ENCODE measurements at regions not wholly inside any gene's neighbourhood (a gene's known extent, or its start where the extent isn't known, plus 50 kb on each side); places are given as distances from the start of the nearest gene placed in this dataset.

DNA sequence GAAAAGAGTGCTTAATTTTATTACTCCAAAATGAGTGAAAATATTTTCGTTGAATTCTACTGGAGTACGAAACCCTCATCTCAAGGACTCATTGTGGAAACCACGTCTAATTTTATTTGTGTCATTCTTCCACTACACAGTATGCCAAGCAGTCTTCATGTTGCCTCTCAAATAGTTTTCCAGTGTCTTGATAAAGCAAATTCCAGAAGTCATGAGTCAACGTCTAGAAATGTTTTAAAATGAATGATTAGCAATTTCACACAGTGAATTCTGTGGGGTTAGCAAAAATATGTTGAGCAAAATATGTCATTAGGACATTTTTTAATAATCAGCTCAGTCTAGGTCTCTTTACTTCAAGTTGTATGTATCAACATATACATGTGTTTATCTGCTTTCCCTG is 865.5 kb downstream of the DSC3 start:
- DNase-seq (ENCODE audit: low read depth in 2 of 2) = peak in 1 of 2 donors; percentile 89
- H3K9me3 ChIP-seq (ENCODE audit: control insufficient read depth, insufficient read depth, low read depth, low read length) = no peaks in the 10 kb centered on the region
- no peak overlapping the region for H3K9ac ChIP-seq (ENCODE audit: insufficient read depth, low read length)
- no peaks in the 10 kb centered on the region for H3K27me3 ChIP-seq (ENCODE audit: control insufficient read depth, insufficient read depth, low read length)
- H4K20me1 ChIP-seq (ENCODE audit: control insufficient read depth, extremely low read depth, insufficient read depth, low read length) = no peaks in the 10 kb centered on the region
- TF ChIP-seq EZH2 (IDR thresholded peaks at IDR 0.05; ENCODE audit: low read length, missing control alignments) = no peak
- TF ChIP-seq, protein P1, sequence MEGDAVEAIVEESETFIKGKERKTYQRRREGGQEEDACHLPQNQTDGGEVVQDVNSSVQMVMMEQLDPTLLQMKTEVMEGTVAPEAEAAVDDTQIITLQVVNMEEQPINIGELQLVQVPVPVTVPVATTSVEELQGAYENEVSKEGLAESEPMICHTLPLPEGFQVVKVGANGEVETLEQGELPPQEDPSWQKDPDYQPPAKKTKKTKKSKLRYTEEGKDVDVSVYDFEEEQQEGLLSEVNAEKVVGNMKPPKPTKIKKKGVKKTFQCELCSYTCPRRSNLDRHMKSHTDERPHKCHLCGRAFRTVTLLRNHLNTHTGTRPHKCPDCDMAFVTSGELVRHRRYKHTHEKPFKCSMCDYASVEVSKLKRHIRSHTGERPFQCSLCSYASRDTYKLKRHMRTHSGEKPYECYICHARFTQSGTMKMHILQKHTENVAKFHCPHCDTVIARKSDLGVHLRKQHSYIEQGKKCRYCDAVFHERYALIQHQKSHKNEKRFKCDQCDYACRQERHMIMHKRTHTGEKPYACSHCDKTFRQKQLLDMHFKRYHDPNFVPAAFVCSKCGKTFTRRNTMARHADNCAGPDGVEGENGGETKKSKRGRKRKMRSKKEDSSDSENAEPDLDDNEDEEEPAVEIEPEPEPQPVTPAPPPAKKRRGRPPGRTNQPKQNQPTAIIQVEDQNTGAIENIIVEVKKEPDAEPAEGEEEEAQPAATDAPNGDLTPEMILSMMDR (conservative IDR thresholded peaks at IDR 0.05 in 1 of 2, IDR thresholded peaks at IDR 0.05 in 1 of 2; ENCODE audit: low read depth in 1 of 2, low read length in 2 of 2) = no peak
- H3K27ac ChIP-seq (ENCODE audit: insufficient read depth, low read length) = no peak overlapping the region
- H3K4me2 ChIP-seq (ENCODE audit: extremely low read depth, insufficient read depth, low read length) = no peak overlapping the region
- no peaks in the 10 kb centered on the region for H3K79me2 ChIP-seq (ENCODE audit: control insufficient read depth, insufficient read depth, low read length)
- H3K4me3 ChIP-seq (replicated peaks in 1 of 4; ENCODE audit: control extremely low read depth in 1 of 4, insufficient read depth in 1 of 4, low read depth in 3 of 4, low read length in 4 of 4) = no peak overlapping the region
- no peaks in the 10 kb centered on the region for H3K36me3 ChIP-seq (ENCODE audit: control insufficient read depth, insufficient read depth, low read length)
- no peak overlapping the region for H2AFZ ChIP-seq (ENCODE audit: low read length)
- H3K4me1 ChIP-seq (ENCODE audit: control insufficient read depth, extremely low read depth, insufficient read depth, low read length) = no peaks in the 10 kb centered on the region

DNA sequence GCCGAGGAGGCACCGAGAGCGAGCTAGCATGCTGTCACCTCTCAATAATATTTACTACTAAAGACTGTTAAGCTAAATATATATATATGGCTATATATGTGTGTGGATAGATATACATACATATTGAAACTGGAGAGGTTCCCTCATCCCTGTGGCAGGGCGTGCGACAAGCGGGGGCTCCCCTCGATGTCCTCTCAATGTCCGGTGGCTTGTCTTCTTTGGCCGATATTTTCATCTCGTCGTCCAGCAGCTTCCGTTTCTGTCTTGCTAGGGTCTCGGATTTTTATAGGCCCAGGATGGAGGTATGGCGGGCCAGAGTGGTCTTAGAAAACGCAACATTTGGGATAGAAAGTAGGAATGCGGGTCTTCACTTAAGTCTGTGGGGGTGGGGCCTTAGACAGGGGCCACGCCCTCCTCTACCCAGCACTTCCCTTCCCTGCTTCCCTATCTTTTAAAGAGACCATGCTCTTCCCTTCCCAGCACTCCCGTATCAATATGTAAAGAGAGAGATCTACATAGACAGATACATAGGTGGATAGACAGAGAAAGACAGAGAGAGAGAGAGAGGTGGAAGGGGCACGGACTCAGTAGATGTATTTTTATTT is 866.8 kb downstream of the DSC3 start:
- Histone ChIP-seq H3K4me3 (replicated peaks in 1 of 4; ENCODE audit: control extremely low read depth in 1 of 4, insufficient read depth in 1 of 4, low read depth in 3 of 4, low read length in 4 of 4) (no peak overlapping the region), H3K4me1 (ENCODE audit: control insufficient read depth, extremely low read depth, insufficient read depth, low read length) (no peaks in the 10 kb centered on the region), H3K4me2 (ENCODE audit: extremely low read depth, insufficient read depth, low read length) (no peak overlapping the region), H3K9ac (ENCODE audit: insufficient read depth, low read length) (no peak overlapping the region), H3K36me3 (ENCODE audit: control insufficient read depth, insufficient read depth, low read length) (no peaks in the 10 kb centered on the region), H3K27me3 (ENCODE audit: control insufficient read depth, insufficient read depth, low read length) (no peaks in the 10 kb centered on the region), H3K79me2 (ENCODE audit: control insufficient read depth, insufficient read depth, low read length) (no peaks in the 10 kb centered on the region), H3K9me3 (ENCODE audit: control insufficient read depth, insufficient read depth, low read depth, low read length) (no peaks in the 10 kb centered on the region), H3K27ac (ENCODE audit: insufficient read depth, low read length) (no peak overlapping the region), H4K20me1 (ENCODE audit: control insufficient read depth, extremely low read depth, insufficient read depth, low read length) (no peaks in the 10 kb centered on the region), H2AFZ (ENCODE audit: low read length) (no peak overlapping the region)
- no peak for DNase-seq (ENCODE audit: low read depth in 2 of 2)
- TF ChIP-seq, protein P1 (conservative IDR thresholded peaks at IDR 0.05 in 1 of 2, IDR thresholded peaks at IDR 0.05 in 1 of 2; ENCODE audit: low read depth in 1 of 2, low read length in 2 of 2) = no peak
- TF ChIP-seq EZH2 (IDR thresholded peaks at IDR 0.05; ENCODE audit: low read length, missing control alignments) = no peak

DNA sequence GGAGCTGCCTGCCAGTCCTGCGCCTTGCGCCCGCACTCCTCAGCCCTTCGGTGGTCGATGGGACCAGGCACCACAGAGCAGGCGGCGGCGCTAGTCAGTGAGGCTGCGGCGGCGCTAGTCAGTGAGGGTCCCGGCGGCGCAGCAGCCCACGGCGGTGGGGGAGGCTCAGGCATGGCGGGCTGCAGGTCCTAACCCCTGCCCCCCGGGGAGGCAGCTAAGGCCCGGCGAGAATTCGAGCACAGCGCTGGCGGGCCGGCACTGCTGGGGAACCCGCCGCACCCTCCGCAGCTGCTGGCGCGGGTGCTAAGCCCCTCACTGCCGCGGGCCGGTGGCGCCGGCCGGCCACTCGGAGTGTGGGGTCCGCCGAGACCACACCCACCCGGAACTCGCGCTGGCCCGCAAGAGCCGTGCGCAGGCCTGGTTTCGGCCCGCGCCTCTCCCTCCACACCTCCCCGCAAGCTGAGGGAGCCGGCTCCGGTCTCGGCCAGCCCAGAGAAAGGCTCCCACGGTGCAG is 867.4 kb downstream of the DSC3 start:
- H3K9me3 ChIP-seq (ENCODE audit: control insufficient read depth, insufficient read depth, low read depth, low read length) = no peaks in the 10 kb centered on the region
- H3K27ac ChIP-seq (ENCODE audit: insufficient read depth, low read length) = no peak overlapping the region
- no peaks in the 10 kb centered on the region for H3K4me1 ChIP-seq (ENCODE audit: control insufficient read depth, extremely low read depth, insufficient read depth, low read length)
- no peak overlapping the region for H3K4me2 ChIP-seq (ENCODE audit: extremely low read depth, insufficient read depth, low read length)
- no peaks in the 10 kb centered on the region for H4K20me1 ChIP-seq (ENCODE audit: control insufficient read depth, extremely low read depth, insufficient read depth, low read length)
- no peak for DNase-seq (ENCODE audit: low read depth in 2 of 2)
- H2AFZ ChIP-seq (ENCODE audit: low read length) = no peak overlapping the region
- H3K36me3 ChIP-seq (ENCODE audit: control insufficient read depth, insufficient read depth, low read length) = no peaks in the 10 kb centered on the region
- no peaks in the 10 kb centered on the region for H3K27me3 ChIP-seq (ENCODE audit: control insufficient read depth, insufficient read depth, low read length)
- no peak overlapping the region for H3K4me3 ChIP-seq (replicated peaks in 1 of 4; ENCODE audit: control extremely low read depth in 1 of 4, insufficient read depth in 1 of 4, low read depth in 3 of 4, low read length in 4 of 4)
- no peaks in the 10 kb centered on the region for H3K79me2 ChIP-seq (ENCODE audit: control insufficient read depth, insufficient read depth, low read length)
- no peak for TF ChIP-seq EZH2 (IDR thresholded peaks at IDR 0.05; ENCODE audit: low read length, missing control alignments)
- TF ChIP-seq, protein P1 (conservative IDR thresholded peaks at IDR 0.05 in 1 of 2, IDR thresholded peaks at IDR 0.05 in 1 of 2; ENCODE audit: low read depth in 1 of 2, low read length in 2 of 2) = no peak
- no peak overlapping the region for H3K9ac ChIP-seq (ENCODE audit: insufficient read depth, low read length)

Measured in fibroblast of lung (primary cell).